Hepatocyte (in vitro differentiated cells): ENCODE measurements at regions not wholly inside any gene's neighbourhood (a gene's known extent, or its start where the extent isn't known, plus 50 kb on each side); places are given as distances from the start of the nearest gene placed in this dataset.

ENCODE experiments used
- DNase-seq: peaks from one replicate; pipeline ENCODE4 v3.0.0-alpha.2; 2016; ENCODE audit warnings: low spot score
- H2AFZ ChIP-seq: fragments of 200-600 bp; sonication (generic); 2 replicates; pipeline ENCODE4 v1.6.0; 2016; ENCODE audit warnings: antibody characterized with exemption, mild to moderate bottlenecking
- H3K27ac ChIP-seq: fragments of 200-600 bp; sonication (generic); 2 replicates; pipeline ENCODE4 v1.5.1; 2016; ENCODE audit warnings: mild to moderate bottlenecking
- H3K27me3 ChIP-seq: fragments of 200-600 bp; sonication (generic); 2 replicates; pipeline ENCODE4 v1.6.1; 2016
- H3K36me3 ChIP-seq: fragments of 200-600 bp; sonication (generic); replicated peaks from 2 replicates; pipeline ENCODE4 v1.5.1; 2016; ENCODE audit warnings: low read depth; ENCODE audit not compliant: insufficient read depth
- H3K4me1 ChIP-seq: fragments of 200-600 bp; sonication (generic); 2 replicates; pipeline ENCODE4 v1.5.1; 2016; ENCODE audit warnings: mild to moderate bottlenecking, moderate library complexity; ENCODE audit not compliant: insufficient read depth
- H3K4me2 ChIP-seq: fragments of 200-600 bp; sonication (generic); 2 replicates; pipeline ENCODE4 v1.6.0; 2016
- H3K4me3 ChIP-seq: fragments of 200-600 bp; sonication (generic); 2 replicates; pipeline ENCODE4 v1.5.1; 2016; ENCODE audit warnings: mild to moderate bottlenecking
- H3K79me2 ChIP-seq: fragments of 200-600 bp; sonication (generic); 2 replicates; pipeline ENCODE4 v1.6.0; 2017; ENCODE audit warnings: mild to moderate bottlenecking
- H3K9me2 ChIP-seq: fragments of 200-600 bp; sonication (generic); replicated peaks from 2 replicates; pipeline ENCODE4 v1.6.0; 2017; ENCODE audit warnings: mild to moderate bottlenecking; ENCODE audit not compliant: insufficient read depth
- H3K9me3 ChIP-seq: fragments of 200-600 bp; sonication (generic); 2 replicates; pipeline ENCODE4 v1.5.1; 2016; ENCODE audit warnings: low read depth, mild to moderate bottlenecking
- H4K20me1 ChIP-seq: fragments of 200-600 bp; sonication (generic); 2 replicates; pipeline ENCODE4 v1.6.0; 2016; ENCODE audit warnings: mild to moderate bottlenecking; ENCODE audit not compliant: insufficient read depth, poor library complexity, severe bottlenecking
- CTCF ChIP-seq: fragments of 200-600 bp; sonication (generic); IDR thresholded peaks from 2 replicates; pipeline ENCODE4 v1.5.1; 2016; ENCODE audit warnings: antibody characterized with exemption, mild to moderate bottlenecking; ENCODE audit not compliant: poor library complexity
- EZH2 ChIP-seq: fragments of 200-600 bp; sonication (generic); IDR thresholded peaks from 2 replicates; pipeline ENCODE4 v1.6.1; 2016; ENCODE audit warnings: antibody characterized with exemption, mild to moderate bottlenecking, borderline replicate concordance
- EZH2phosphoT487 ChIP-seq: fragments of 200-600 bp; sonication (generic); IDR thresholded peaks from one replicate; pipeline ENCODE4 v1.6.1; 2018; ENCODE audit warnings: antibody characterized with exemption, mild to moderate bottlenecking, low read depth, moderate library complexity; ENCODE audit not compliant: unreplicated experiment, severe bottlenecking
- WGBS: methylation state at CpG from one replicate; pipeline ENCODE4 v1.1.6; 2016; ENCODE audit warnings: low lambda C conversion rate; ENCODE audit errors: missing lambda C conversion rate; 5-methylcytosine and 5-hydroxymethylcytosine counted together

- WGBS = 84% methylated on average over 2 of the region's 2 CpGs
- Histone ChIP-seq H4K20me1 (no peaks in the 10 kb centered on the region), H3K4me2 (no peak overlapping the region), H3K9me3 (no peaks in the 10 kb centered on the region), H3K79me2 (no peaks in the 10 kb centered on the region), H3K27ac (no peak overlapping the region), H3K9me2 (no peaks in the 10 kb centered on the region), H3K4me1 (no peaks in the 10 kb centered on the region), H2AFZ (no peak overlapping the region), H3K27me3 (no peaks in the 10 kb centered on the region), H3K4me3 (no peak overlapping the region), H3K36me3 (no peaks in the 10 kb centered on the region)
- no peak for DNase-seq
- TF ChIP-seq EZH2phosphoT487 (no peak), CTCF (no peak), EZH2 (no peak)
These were observed 64.2 kb downstream of the GJA1 start for GRCh38 chr6:121499666-121500065.

GRCh38 chr6:121503589-121503991 is 68.1 kb downstream of the GJA1 start:
- Histone ChIP-seq H3K4me2 (no peak overlapping the region), H3K9me3 (no peaks in the 10 kb centered on the region), H3K36me3 (no peaks in the 10 kb centered on the region), H4K20me1 (no peaks in the 10 kb centered on the region), H2AFZ (peak overlapping the region; percentile 5), H3K27me3 (no peaks in the 10 kb centered on the region), H3K4me3 (no peak overlapping the region), H3K79me2 (no peaks in the 10 kb centered on the region), H3K9me2 (no peaks in the 10 kb centered on the region), H3K27ac (peak overlapping the region; percentile 50), H3K4me1 (no peaks in the 10 kb centered on the region)
- no peak for DNase-seq
- no peak for TF ChIP-seq EZH2
- no peak for TF ChIP-seq CTCF
- TF ChIP-seq EZH2phosphoT487 = no peak
- 44% methylated on average over 2 of the region's 2 CpGs for WGBS

GRCh38 chr6:121504227-121504626 is 68.8 kb downstream of the GJA1 start:
- no peaks in the 10 kb centered on the region for H3K27me3 ChIP-seq
- TF ChIP-seq CTCF (no peak), EZH2 (no peak), EZH2phosphoT487 (no peak)
- peak overlapping the region; percentile 8 for H2AFZ ChIP-seq
- H3K36me3 ChIP-seq = no peaks in the 10 kb centered on the region
- no peak overlapping the region for H3K4me3 ChIP-seq
- no peaks in the 10 kb centered on the region for H3K9me3 ChIP-seq
- DNase-seq = peak; percentile 45
- no peaks in the 10 kb centered on the region for H3K79me2 ChIP-seq
- no peaks in the 10 kb centered on the region for H4K20me1 ChIP-seq
- H3K9me2 ChIP-seq = no peaks in the 10 kb centered on the region
- no peaks in the 10 kb centered on the region for H3K4me1 ChIP-seq
- 13% methylated on average over 1 of the region's 1 CpG for WGBS
- H3K27ac ChIP-seq = peak overlapping the region; percentile 50
- H3K4me2 ChIP-seq = no peak overlapping the region

GRCh38 chr6:121505284-121505683 is 69.8 kb downstream of the GJA1 start:
- 96% methylated on average over 2 of the region's 2 CpGs for WGBS
- H3K27me3 ChIP-seq = no peaks in the 10 kb centered on the region
- no peak for DNase-seq
- H3K27ac ChIP-seq = no peak overlapping the region
- H3K4me3 ChIP-seq = no peak overlapping the region
- H3K4me2 ChIP-seq = no peak overlapping the region
- H3K9me3 ChIP-seq = no peaks in the 10 kb centered on the region
- H3K36me3 ChIP-seq = no peaks in the 10 kb centered on the region
- no peak overlapping the region for H2AFZ ChIP-seq
- no peaks in the 10 kb centered on the region for H3K79me2 ChIP-seq
- peaks cover under 1% of the 10 kb centered on the region for H3K4me1 ChIP-seq
- TF ChIP-seq EZH2phosphoT487 = no peak
- no peak for TF ChIP-seq EZH2
- TF ChIP-seq CTCF = no peak
- H4K20me1 ChIP-seq = no peaks in the 10 kb centered on the region
- no peaks in the 10 kb centered on the region for H3K9me2 ChIP-seq
